ENCODE measurements at regions not wholly inside any gene's neighbourhood (a gene's known extent, or its start where the extent isn't known, plus 50 kb on each side); places are given as distances from the start of the nearest gene placed in this dataset.
A peak's percentile ranks its signal among the peaks of the same experiment; 100 is the strongest.
"Not testable (repeated sequence)": the region's sequence is repeated elsewhere in the genome, so short reads cannot be mapped to it uniquely, and the experiment has no call there.

DNA sequence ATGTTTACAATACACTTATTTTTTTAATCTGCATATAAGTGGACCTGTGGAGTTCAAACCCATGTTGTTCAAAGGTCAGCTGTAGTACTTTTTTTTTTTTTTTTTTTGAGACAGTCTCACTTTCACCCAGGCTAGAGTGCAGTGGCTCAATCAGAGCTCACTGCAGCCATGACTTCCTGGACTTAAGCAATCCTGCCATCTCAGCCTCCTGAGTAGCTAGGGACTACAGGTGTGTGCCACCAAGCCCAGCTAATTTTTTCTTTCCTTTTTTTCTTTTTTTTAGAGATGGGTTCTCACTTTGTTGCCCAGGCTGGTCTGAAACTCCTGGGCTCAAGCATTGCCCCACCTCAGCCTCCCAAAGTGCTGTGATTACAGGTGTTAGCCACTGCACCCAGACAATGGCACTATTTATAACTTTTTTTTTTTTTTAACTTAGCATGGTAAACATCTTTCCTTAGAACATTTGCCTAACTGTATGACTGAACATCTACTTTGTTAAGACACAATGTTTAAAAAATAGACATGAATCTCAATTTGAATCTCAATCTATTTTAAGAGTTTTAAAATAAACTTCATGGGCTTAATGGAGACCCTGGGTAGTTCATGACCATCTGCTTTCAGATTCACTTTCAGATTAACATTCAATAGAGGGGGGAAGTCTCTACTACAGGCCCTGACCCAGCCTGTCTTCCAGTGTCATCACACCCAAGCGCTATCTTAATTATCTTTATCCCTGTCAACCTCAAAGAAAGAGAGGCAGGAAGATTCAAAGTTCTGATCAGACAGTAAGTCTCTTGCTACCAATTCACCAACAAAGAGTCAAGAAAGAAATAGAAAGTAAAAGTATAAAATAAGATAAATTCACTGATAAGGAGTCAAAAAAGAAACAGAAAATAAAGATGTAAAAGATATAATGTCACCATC, 97.7 kb upstream of the DOCK9 start:
- no peak for DNase-seq (ENCODE audit: low read depth)

DNA sequence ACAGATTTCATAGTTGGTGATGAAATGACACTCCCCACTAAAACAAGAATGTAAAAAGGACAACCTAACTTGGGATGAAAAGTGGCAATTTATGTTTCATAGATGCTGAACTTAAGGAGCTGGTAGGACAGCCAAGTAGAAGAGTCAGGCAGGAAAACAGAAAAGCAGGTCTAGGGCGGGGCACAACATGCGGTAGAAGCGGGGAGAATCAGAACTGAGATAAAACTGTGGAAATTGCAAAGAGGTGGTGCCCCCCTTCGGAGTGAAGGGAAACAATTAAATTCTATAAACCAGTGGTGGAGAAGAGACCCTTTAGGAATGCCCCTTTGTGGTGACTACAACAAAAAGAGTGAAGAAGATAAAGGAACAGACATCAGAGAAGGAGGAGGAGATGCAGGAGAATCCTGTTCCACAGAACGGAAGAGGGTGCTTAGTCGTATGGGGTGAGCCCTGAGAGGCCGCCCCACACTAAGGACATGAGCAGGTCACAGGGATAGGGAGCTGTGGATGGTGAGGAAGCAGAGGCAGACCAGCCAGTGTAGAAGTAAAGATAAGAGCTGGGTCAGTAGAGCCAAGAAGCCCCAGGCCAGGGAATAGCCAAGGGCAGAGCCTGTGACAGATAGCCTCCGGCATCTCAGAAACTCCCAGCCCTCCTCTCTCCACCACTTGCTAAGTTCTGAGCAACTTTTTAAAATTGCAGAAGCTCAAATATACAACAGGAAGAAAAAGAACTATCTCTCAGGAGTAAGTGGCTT, 100.3 kb upstream of the DOCK9 start:
- DNase-seq (ENCODE audit: low read depth) = no peak

DNA sequence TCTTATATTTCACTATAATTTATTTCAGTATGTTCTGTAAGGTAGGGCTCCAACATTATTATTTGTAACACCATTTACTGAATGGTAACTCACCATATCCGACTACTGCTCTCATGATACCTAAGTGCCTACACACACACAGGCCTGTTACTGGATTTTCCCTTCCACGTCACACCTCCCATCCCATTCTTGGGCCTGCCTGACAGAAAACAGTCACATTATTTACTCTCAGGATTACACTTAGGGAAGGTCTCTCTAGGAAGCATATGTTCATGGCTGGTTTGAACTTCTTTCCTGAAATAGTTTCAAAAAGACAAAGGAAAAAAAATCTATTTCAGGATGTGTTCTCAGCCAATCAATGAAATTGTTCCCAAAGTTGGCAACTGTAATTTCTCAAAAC, 102.3 kb upstream of the DOCK9 start:
- DNase-seq (ENCODE audit: low read depth) = no peak

DNA sequence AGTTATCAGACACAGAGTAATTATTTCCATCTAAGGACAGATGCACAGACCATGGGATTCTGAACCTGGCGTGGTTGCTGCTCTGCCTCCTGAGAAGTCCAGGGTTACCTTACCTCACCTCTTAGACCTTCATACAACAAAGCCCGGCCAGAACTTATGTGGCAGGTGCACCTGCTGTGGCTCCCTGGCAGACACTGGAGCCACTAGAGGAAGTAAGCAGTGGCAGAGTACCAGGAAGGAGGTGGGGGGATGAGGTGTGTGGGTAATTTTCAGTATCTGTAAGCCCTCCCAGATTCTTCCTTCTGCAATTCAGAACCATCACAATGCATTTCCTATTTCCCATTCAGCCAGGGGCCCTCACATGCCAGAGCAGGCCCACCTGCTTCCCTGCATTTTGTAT, 106.1 kb upstream of the DOCK9 start:
- no peak for DNase-seq (ENCODE audit: low read depth)

DNA sequence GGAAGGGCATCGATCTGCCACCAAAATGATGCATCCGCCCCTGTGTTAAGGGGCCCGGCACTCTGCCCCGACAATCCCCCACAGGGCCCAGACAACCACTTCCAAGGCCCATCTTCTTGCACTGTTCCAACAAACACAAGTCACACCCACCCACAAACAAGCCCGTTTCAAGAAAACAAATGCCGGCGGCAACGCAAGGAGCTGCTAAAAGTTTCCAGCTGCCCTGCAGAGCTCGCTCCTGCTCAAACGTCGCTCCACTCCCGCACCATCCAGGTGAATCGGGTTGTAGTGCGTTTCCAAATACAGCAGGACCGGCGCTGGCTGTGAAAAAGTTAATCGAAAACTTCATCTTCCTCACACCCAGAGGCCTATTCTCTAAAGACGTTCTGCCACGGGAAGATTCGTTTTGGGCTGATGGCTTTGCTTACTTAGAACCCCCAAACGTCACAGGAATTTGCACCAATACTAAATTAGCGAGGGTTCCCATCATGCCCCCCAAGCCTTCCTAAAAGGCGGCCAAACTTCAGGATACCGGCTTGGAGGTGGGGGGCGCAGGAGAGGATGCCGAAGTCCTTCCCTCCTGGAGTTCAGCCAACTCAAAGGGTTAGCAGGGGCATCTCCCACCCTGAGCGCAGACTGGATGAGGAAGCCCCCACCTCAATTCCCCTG, 107.4 kb upstream of the DOCK9 start:
- no peak for DNase-seq (ENCODE audit: low read depth)

DNA sequence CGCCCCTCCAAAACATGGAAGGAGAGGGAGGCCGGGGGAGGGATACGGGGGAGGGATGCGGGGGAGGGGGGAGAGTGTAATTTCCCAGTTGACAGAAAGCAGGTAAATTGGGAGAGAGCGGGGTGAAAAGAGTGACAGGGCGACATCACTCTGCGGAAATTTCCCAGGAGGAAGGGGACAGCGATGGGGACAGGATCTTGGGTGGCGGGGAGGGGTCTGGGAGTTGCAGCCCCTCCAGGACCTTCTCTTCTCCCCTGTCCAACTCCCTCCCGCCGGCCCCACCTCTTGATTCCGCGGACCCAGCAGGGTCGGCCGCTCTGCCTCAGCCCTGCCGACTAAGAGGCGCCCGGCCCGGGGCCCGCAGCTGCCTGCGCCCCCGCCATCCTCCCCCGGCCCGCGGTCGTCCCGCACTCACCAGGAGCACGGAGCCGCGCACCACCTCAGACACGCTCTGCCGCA, 108.0 kb upstream of the DOCK9 start:
- DNase-seq (ENCODE audit: low read depth) = no peak

DNA sequence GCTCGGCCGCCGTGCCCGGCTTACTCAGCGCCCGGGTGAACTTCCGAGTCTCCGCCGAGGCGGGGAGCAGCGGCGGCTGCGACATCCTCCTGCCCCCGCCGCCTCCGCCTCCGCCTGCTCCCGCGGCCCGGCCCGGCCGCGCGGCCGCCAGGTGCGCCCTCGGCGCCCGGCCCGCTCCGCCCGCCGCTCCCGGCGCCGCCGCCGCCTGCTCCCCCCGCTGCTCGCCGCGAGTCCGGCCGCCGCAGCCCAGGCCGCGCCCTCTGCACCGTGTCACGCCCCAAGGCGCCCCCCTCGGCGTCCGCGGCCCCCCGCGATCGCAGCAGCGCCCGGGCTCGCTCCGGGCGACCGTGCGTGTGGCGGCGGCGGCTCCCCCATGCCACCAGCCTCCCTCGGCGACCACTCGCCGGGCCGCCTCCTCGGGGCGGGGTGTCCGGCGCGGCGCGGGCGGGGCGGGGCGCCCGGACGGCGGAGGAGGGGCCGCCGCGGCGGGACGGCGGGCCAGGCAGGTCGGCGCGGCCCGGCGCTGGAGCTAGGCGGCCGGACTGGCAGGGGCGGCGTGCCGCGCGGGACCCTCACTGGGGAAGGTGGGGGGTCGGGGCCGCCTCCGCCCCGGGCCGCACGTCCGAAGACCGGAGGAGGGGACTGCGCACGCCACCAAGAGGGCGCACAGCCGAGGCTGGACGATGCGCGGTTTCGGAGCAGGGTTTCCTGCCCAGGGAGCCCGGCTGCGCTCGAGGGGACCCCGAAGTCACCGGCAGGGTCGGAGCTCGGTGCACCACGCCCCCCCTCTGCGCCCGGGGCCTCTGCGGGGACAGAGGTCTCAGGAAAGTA, 108.6 kb upstream of the DOCK9 start:
- peak; percentile 41 for DNase-seq (ENCODE audit: low read depth)

DNA sequence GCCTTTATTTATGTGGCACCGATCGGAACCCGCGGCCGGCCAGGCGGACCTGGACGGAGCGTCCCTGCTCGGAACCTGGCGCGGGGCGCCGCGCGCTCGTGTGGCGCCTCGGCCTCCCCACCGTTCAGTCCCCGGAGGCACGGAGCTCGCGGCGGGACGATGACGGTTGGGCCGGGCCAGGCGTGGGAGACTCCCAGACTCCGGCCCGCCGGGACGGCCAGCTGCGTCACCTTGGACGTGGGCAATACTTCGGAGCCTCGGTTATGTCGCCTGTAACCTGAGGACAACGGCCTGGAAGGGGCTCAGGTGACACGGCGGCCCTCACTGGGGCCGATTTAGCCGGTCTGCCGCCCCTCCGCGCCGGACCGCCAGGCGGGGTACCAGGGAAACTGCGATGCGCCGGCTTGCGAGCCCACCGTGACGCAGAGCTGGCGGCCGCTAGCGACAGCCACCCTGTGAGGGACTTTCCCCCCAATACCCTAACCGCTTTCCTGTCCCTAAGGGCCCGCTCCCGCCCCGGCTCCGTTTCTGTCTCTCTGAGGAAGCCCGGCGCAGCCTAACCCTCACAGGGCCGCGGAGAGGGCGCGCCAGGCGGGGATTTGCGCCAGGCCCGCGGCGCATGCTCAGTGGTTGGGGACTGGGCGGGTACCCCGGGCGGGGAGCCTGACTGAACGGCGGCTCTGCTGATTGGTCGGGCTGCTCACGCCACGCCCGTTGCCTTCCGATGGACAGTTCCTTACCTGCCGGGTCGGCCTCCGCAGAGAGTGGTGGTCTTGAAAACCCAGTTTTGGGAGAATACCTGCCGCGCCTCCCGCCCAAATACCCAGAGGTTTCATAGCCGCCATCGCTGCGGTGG, 109.5 kb upstream of the DOCK9 start:
- peak; percentile 75 for DNase-seq (ENCODE audit: low read depth)

DNA sequence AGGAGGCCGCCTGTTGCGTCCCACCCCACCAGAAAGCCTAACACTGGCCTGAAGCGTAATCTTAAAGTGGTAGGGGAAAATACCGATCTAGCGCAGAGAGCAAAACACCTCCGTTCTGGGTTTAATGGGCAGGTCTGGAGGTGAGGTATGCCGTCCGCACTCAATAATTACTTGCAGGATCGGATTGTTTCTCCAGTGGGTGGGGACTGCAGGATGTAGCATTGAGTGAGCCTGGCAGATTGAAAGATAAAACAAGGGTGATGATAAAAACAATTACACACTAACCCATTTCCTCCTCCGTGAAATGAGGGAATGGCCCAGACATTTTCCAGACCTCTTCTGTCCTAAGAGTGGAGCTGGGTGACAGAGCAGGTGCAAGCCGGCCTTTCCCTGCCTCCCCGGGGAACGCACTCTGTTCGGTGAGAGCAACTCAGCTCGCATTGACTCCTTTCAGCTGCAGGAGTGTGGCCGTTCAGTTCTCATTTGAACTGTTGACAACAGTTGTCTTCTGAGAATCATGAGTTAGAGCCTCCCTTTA, 110.2 kb upstream of the DOCK9 start:
- no peak for DNase-seq (ENCODE audit: low read depth)

DNA sequence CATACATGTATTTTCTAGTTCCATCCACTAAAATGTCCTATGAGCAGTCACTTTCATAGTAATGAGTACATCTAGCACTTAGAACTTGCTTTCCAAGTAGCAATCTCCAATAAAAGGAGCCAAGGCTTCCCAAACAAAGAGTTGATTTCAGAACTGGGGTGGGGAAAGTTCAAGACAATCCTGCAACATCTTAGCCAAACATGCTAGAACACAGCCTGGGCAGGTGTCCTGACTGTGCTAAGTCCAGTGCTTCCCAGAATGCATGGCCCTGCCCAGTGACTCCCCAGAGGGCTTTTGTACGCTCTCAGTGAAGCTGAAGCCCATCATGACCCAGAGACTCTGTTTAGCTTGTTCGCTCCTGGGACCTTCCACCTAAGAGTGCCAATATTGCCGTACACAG, 106.7 kb upstream of the UBAC2 start:
- DNase-seq (ENCODE audit: low read depth) = no peak

DNA sequence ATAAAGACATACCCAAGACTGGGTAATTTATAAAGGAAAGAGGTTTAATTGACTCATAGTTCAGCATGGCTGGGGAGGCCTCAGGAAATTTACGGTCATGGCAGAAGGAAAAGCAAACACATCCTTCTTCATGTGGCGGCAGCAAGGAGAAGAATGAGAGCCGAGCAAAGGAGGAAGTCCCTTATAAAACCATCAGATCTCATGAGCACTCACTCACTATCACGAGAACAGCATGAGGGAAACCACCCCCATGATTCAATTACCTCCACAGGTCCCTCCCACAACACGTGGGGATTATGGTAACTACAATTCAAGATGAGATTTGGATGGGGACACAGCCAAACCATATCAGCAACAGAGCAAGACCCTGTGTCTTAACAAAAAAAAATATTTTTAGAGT, 98.8 kb upstream of the UBAC2 start:
- DNase-seq (ENCODE audit: low read depth) = not testable (repeated sequence)

DNA sequence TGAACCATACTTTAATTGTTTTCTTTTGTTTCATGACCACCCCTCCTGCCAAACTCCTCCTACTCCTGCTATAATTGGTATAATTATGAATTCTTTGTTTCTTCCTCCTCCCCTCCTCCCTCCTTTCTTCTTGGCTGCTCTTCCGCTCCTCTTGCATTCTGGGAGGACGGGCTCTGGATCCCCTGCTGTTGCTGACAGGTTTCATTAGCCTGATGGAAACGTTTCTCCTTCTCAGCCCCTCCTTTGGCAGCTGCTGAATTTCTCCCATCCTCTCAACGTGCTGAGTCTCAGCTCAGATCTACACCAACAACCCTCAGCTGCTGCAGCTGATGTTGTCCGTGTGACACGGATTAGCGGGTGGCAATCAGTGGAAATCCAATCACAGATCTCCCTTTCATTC, 97.1 kb upstream of the UBAC2 start:
- peak; percentile 41 for DNase-seq (ENCODE audit: low read depth)

DNA sequence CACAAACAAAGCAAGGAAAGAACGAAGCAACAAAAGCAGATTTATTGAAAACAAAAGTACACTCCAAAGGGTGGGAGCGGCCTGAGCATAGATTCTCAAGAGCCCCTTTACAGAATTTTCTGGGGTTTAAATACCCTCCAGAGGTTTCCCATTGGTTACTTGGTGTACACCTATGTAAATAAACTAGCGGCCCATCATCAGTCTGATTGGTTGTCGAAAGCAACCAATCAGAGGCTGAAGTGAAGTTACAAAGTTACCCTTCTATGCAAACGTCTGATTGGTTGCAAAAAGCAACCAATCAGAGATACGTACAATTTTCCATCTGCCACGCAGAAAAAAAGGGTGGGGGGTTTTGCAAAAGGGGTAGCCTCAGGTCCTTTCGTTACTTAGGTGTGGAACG, 96.3 kb upstream of the UBAC2 start:
- DNase-seq (ENCODE audit: low read depth) = no peak

DNA sequence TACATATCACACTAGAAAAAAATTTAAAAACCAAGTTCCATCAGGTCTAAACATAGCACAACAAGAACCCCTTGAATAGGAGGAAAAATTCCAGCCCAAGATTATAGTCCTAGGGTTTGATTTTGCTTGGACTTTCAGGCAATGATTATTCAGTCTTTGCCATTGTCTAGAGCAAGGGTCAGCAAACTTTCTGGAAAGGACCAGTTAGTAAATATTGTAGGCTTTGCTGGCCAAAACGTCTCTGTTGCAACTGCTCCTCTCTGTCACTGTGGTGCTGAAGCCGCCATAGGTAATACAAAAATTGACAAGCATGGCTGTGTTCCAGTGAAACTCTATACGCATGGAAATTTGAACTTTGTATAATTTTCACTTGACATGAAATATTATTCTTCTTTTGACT, 95.5 kb upstream of the UBAC2 start:
- DNase-seq (ENCODE audit: low read depth) = no peak

DNA sequence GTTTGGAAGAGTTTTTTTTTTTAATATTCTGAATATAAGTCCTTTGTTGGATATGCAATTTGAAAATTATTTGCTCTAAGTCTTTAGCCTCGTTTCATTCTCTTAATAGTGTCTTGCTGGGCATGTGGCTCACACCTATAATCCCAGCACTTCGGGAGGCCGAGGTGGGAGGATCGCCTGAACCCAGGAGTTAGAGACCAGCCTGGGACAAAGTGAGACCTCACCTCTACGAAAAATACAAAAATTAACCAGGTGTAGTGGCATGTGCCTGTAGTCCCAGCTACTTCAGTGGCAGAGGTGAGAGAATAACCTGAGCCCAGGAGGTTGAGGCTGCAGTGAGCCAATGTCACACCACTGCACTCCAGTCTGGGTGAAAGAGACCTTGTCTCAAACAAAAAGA, 87.3 kb upstream of the UBAC2 start:
- no peak for DNase-seq (ENCODE audit: low read depth)

DNA sequence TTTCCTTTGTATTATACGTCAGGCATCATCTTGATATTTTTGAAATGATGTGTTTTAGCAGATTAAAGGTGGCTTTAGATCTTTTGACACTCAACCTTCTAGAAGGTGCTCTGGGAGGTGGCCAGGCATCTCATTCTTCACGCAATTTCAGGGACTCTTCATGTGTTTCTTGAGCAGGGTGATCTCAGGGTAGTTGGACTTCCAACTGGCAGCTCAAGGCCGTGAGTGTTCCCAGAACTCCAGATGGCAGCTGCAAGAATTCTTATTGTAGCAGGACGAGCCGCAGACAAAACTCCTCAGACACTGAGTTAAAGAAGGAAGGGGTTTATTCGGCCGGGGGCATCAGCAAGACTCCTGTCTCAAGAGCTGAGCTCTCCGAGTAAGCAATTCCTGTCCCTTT, 82.5 kb upstream of the UBAC2 start:
- no peak for DNase-seq (ENCODE audit: low read depth)

DNA sequence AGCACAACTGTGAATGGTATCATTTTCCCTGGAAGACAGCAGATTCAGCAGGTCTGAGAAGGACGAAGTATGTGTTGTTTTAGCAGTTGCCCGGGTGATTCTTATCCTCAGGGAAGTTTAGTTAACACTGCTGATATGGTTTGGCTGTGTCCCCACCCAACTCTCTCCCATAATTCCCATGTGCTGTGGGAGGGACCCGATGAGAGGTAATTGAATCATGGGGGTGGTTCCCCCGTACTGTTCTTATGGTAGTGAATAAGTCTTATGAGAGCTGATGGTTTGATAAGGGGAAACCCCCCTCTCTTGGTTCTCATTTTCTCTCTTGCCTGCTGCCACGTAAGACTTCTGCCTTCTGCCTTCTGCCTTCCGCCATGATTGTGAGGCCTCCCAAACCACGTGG, 81.0 kb upstream of the UBAC2 start:
- DNase-seq (ENCODE audit: low read depth) = no peak

DNA sequence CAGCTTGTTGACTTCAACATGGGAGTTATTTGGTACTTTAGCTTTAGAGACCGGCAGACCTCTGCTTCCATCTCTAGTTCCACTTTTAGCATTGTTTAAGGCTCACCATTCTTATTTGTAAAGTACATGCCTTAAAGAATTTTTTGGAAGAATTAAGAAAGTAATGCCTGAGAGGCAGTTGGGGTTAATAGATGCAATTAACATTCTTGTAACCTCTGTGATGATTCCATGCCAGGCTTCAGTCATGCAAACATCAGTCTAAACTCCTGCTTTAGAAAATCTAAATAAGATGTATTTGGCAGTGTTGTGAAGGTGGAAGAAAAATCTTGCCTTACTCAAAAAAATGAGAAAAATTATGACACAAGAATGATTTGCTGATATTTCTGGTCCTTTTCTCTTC, 79.9 kb upstream of the UBAC2 start:
- DNase-seq (ENCODE audit: low read depth) = no peak

DNA sequence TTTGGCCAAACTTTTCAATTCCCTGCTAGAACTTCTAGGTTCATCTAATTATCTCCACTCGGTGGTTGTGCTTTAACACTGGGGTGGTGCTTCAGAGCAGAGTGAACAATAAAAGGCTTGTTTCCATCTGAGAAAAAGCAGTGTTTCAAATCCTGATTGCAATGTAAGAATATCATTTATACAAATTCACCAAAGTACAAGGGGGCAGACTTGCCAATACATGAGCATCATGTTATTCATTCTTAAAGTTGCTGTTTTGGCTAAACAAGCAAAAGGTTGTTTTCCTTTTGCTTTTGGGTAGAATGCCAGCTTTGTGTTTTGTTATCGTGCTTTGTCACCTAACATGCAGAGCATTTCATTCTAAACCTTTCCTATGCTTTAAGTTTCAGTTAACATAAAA, 78.5 kb upstream of the UBAC2 start:
- no peak for DNase-seq (ENCODE audit: low read depth)

Data from LHCN-M2 (cell line).